HepG2 (cell line): ENCODE measurements at regions not wholly inside any gene's neighbourhood (a gene's known extent, or its start where the extent isn't known, plus 50 kb on each side); places are given as distances from the start of the nearest gene placed in this dataset.

Experiments
- ATM ChIP-seq: fragments of 450-650 bp; IDR thresholded peaks from 2 replicates; pipeline ENCODE4 v1.7.1; 2017; ENCODE audit warnings: mild to moderate bottlenecking, borderline replicate concordance
- EZH2 ChIP-seq: conservative IDR thresholded peaks from 2 replicates; pipeline ENCODE4 v1.6.1; 2012; ENCODE audit warnings: mild to moderate bottlenecking, low read depth, low read length, moderate library complexity
- MAZ ChIP-seq, 2 experiments: sonication (generic) in 1 of 2; formaldehyde crosslinking in 1 of 2; IDR thresholded peaks; 2 replicates each; pipeline versions ENCODE4 v1.5.0 to v1.6.1; 2012 to 2020; ENCODE audit warnings: low read depth in 2 of 2, mild to moderate bottlenecking in 2 of 2, borderline replicate concordance in 1 of 2, improper control_type of control experiment in 1 of 2, low read length in 1 of 2, missing genetic modification reagents in 1 of 2, moderate library complexity in 1 of 2
- RXRA ChIP-seq: sonication (generic); formaldehyde crosslinking; IDR thresholded peaks from 2 replicates; pipeline ENCODE4 v1.5.1; 2020; ENCODE audit warnings: missing genetic modification reagents
- TCF7 ChIP-seq: sonication (generic); IDR thresholded peaks from 2 replicates; pipeline ENCODE4 v1.6.1; 2016; ENCODE audit warnings: antibody characterized with exemption, low read depth
- TF ChIP-seq, protein P1 (sequence below): sonication (generic); formaldehyde crosslinking; IDR thresholded peaks from 2 replicates; pipeline ENCODE4 v1.4.0; 2020; ENCODE audit warnings: mild to moderate bottlenecking, missing genetic modification reagents
- TF ChIP-seq, protein P2 (sequence below), 2 experiments: fragments of 450-650 bp in 1 of 2; sonication (generic) in 1 of 2; formaldehyde crosslinking in 1 of 2; IDR thresholded peaks; 2 replicates each; pipeline versions ENCODE4 v1.6.1 to v1.8.0; 2016 to 2022; ENCODE audit warnings: antibody characterized with exemption in 1 of 2, mild to moderate bottlenecking in 1 of 2, missing genetic modification reagents in 1 of 2
- TF ChIP-seq, protein P3 (sequence below): sonication (generic); formaldehyde crosslinking; IDR thresholded peaks from 2 replicates; pipeline ENCODE4 v1.5.0; 2020; ENCODE audit warnings: mild to moderate bottlenecking, missing genetic modification reagents, moderate library complexity

DNA sequence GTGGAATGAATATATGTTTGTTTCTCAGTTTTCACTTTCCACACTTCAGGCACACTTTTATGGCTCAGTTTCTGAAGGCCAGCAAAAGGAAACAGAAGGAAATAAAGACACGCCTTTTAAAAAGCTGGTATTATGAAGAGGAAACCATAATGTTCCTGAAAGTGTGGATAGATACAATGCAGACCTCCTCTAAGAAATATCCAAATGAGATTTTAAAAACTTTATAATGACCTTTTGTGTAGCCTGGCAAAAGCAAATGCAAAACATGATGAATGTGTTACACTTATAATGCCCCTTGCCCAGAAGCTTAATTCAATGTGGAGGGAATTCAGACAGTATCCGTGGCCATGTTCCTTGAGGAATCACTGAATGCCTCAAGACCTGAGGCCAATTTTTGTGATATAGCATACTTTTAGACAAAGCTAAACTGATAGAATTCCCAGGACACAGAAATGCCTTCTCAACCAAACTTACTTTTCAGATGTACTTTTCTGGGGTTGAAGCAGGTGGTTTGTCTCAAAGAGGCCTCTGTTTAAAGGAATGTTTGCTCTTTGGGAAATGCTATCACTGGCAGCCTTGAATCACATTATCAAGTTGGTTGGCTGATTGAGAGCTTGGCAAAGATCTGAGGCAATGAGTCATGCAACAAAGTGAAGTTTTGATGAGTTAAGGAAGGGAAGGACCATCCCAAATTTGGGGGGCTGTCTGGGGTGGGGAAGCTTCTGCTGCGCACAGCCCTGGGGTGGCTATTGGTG is 77.1 kb upstream of the CACNA2D3 start:
- TF ChIP-seq, protein P1, sequence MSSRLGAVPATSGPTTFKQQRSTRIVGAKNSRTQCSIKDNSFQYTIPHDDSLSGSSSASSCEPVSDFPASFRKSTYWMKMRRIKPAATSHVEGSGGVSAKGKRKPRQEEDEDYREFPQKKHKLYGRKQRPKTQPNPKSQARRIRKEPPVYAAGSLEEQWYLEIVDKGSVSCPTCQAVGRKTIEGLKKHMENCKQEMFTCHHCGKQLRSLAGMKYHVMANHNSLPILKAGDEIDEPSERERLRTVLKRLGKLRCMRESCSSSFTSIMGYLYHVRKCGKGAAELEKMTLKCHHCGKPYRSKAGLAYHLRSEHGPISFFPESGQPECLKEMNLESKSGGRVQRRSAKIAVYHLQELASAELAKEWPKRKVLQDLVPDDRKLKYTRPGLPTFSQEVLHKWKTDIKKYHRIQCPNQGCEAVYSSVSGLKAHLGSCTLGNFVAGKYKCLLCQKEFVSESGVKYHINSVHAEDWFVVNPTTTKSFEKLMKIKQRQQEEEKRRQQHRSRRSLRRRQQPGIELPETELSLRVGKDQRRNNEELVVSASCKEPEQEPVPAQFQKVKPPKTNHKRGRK (CRISPR knock-in tag), result no peak
- TF ChIP-seq MAZ (IDR thresholded peaks at IDR 0.05; ENCODE audit: borderline replicate concordance, low read depth, low read length), result no peak
- TF ChIP-seq MAZ (CRISPR knock-in tag; IDR thresholded peaks at IDR 0.05; ENCODE audit: low read depth), result no peak
- no peak for TF ChIP-seq EZH2
- no peak for TF ChIP-seq TCF7
- no peak for TF ChIP-seq ATM
- TF ChIP-seq, protein P2, sequence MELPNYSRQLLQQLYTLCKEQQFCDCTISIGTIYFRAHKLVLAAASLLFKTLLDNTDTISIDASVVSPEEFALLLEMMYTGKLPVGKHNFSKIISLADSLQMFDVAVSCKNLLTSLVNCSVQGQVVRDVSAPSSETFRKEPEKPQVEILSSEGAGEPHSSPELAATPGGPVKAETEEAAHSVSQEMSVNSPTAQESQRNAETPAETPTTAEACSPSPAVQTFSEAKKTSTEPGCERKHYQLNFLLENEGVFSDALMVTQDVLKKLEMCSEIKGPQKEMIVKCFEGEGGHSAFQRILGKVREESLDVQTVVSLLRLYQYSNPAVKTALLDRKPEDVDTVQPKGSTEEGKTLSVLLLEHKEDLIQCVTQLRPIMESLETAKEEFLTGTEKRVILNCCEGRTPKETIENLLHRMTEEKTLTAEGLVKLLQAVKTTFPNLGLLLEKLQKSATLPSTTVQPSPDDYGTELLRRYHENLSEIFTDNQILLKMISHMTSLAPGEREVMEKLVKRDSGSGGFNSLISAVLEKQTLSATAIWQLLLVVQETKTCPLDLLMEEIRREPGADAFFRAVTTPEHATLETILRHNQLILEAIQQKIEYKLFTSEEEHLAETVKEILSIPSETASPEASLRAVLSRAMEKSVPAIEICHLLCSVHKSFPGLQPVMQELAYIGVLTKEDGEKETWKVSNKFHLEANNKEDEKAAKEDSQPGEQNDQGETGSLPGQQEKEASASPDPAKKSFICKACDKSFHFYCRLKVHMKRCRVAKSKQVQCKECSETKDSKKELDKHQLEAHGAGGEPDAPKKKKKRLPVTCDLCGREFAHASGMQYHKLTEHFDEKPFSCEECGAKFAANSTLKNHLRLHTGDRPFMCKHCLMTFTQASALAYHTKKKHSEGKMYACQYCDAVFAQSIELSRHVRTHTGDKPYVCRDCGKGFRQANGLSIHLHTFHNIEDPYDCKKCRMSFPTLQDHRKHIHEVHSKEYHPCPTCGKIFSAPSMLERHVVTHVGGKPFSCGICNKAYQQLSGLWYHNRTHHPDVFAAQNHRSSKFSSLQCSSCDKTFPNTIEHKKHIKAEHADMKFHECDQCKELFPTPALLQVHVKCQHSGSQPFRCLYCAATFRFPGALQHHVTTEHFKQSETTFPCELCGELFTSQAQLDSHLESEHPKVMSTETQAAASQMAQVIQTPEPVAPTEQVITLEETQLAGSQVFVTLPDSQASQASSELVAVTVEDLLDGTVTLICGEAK (IDR thresholded peaks at IDR 0.05), result no peak
- TF ChIP-seq, protein P2 (CRISPR knock-in tag; IDR thresholded peaks at IDR 0.05), result no peak
- TF ChIP-seq, protein P3, sequence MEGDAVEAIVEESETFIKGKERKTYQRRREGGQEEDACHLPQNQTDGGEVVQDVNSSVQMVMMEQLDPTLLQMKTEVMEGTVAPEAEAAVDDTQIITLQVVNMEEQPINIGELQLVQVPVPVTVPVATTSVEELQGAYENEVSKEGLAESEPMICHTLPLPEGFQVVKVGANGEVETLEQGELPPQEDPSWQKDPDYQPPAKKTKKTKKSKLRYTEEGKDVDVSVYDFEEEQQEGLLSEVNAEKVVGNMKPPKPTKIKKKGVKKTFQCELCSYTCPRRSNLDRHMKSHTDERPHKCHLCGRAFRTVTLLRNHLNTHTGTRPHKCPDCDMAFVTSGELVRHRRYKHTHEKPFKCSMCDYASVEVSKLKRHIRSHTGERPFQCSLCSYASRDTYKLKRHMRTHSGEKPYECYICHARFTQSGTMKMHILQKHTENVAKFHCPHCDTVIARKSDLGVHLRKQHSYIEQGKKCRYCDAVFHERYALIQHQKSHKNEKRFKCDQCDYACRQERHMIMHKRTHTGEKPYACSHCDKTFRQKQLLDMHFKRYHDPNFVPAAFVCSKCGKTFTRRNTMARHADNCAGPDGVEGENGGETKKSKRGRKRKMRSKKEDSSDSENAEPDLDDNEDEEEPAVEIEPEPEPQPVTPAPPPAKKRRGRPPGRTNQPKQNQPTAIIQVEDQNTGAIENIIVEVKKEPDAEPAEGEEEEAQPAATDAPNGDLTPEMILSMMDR (CRISPR knock-in tag), result no peak
- TF ChIP-seq RXRA (CRISPR knock-in tag), result no peak
